Activated CD4-positive, alpha-beta T cell treated with anti-CD3 and anti-CD28 coated beads, Interleukin-2, amount 50 U/mL, for 24 hours (primary cell): ENCODE measurements at regions not wholly inside any gene's neighbourhood (a gene's known extent, or its start where the extent isn't known, plus 50 kb on each side); places are given as distances from the start of the nearest gene placed in this dataset.
"Not testable (repeated sequence)": the region's sequence is repeated elsewhere in the genome, so short reads cannot be mapped to it uniquely, and the experiment has no call there.

Experiments
- DNase-seq, 2 donors: peaks; one replicate each; pipeline ENCODE4 v3.0.0-alpha.2; 2020; ENCODE audit warnings: low read depth in 1 of 2, low spot score in 1 of 2

DNA sequence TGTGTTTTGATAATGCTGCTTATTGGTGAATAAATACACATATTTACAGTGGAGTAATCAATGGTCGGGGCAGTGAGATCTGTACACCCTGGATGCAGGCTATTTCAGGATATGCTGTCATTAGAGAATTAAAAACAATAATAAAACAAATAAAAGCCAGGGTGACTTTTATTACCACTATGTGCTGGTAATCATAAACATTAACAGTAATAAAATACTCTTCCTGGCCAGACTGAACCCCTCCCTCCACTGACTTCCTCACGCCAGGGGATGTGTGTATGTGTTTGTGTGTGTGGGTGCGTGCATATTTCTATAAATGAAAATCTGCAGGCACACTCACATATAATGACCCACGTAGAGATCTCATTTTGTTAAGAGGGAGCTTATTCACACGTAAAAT, 98.0 kb upstream of the MAP9 start:
- DNase-seq: no peak

DNA sequence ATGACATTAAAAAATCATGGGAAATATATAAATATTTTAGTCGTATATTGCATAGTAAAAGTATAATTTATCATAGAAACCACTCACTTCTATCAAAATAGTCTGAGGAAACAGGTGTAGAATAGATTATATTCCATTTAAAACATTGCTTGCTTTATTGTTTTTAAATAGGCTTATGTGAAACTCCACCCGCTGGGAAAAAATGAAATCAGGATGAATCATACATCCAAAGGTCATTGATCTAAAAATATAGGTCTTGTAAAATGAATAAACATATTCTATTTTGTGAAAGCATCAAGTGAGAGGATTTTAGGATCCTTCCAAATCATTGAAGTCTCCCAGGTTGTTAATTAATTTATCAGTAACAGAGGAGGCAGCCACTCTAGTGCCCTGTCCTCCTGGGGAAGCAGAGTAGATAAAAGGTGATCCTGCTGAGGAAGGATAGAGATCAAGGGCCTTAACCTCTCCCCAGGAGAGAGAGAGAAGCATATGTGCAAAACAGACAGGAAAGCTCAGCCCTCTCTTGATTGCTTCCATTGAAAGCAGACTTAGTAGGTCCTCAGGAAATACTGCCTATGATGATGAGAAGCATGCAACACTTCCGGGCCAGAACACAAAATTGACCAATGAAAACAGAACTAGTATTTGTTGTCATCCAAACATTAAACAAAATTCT, 96.8 kb upstream of the MAP9 start:
- no peak for DNase-seq

- no peak for DNase-seq
These were observed 91.5 kb upstream of the MAP9 start for GRCh38 chr4:155468282-155468681.

GRCh38 chr4:155450676-155451075, 73.9 kb upstream of the MAP9 start:
- no peak for DNase-seq

GRCh38 chr4:155445306-155445705, 68.5 kb upstream of the MAP9 start:
- DNase-seq: no peak

DNA sequence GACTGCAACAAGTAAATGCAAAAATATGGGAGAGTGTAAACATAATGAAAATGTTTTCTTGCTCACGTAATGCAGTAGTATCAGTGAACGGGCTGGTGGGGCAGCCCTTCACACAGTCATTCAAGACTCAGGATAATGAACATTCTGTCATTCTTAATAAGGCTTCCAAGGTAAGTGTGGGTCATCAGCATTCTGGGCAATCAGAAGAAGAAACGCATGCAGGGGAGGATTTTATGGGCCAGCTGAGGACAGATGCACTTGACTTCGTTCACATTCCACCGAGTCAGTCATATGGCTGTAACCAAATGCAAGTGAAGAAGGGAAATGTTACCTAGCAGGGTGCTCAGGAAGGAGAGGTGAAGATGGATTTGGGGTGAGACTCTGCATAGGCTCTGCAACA, 68.0 kb upstream of the MAP9 start:
- no peak for DNase-seq

- peak; percentile 5 to 35 for DNase-seq
These were observed 65.7 kb upstream of the MAP9 start for GRCh38 chr4:155442267-155443105.

DNA sequence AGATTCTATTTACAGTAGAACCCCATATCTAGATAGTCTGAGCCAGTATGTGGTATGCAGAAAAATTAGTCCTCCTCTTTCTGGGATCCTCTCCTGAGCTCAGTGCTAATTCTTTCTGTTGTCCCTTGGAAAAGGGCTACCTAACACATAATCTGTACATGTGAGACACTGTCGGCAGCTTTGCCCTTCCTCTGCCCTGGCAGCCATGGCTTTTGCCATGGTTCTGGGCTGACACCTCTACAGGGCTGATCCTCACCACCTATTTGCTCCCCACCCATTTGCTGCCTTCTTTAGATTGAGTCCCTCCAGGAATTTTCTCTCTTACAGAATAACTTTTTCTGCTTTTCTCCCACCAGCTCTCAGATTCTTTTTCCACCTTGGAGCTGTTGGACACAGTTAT, 64.7 kb upstream of the MAP9 start:
- DNase-seq: no peak

GRCh38 chr4:155439760-155440159, 63.0 kb upstream of the MAP9 start:
- not testable (repeated sequence) for DNase-seq

- DNase-seq: no peak
These were observed 58.1 kb upstream of the MAP9 start for GRCh38 chr4:155434904-155435303.

DNA sequence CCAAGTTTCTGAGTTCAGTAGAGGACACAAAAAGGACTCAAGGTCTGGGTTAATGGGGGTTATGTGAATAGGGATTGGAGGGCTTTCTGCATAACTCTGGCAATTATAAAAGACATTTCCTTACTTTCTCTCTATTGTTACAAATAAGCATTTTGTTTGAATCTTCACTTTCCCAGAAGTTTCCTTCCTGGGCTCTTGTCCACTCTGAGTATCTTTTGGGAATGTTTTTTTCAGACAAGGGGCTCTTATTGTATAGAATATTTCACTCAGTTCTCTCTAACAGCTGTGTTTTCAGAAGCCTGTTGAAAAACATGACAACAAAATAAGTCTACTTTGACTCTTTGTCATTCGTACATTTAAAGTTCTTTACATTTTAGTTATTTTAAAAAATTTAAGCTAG, 57.6 kb upstream of the MAP9 start:
- no peak for DNase-seq

DNA sequence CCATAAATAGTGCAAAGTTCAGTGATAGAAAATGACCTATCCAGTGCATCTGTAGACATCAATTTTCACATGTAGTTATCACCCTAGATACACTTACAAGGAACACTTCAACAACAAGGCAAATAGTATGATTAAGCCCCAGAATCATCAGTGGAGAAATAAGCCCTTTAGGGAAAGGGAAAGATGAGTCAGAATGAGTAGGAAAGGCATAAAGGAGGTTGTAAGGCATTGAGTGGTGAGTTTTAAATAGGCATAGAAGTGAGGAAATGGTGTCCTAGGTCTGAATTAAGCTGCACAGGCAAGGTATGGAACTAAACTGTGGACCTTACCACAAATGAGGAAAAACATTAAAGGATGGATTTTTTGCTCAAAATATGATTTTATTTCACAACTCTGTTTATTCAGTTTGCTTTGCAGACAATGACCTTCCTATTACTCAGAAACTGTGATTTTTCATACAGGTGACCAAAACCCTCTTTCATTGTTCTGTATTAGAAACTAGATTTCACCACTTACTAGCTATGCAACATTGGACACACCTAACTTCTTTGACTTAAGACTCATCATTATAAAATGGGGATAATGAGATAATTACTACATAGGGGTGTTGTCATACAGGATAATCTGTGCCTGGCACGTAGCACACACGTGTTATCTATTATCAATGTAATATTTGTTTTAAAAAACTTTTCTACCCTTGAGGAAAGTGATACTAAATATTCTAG, 57.0 kb upstream of the MAP9 start:
- DNase-seq: no peak

DNA sequence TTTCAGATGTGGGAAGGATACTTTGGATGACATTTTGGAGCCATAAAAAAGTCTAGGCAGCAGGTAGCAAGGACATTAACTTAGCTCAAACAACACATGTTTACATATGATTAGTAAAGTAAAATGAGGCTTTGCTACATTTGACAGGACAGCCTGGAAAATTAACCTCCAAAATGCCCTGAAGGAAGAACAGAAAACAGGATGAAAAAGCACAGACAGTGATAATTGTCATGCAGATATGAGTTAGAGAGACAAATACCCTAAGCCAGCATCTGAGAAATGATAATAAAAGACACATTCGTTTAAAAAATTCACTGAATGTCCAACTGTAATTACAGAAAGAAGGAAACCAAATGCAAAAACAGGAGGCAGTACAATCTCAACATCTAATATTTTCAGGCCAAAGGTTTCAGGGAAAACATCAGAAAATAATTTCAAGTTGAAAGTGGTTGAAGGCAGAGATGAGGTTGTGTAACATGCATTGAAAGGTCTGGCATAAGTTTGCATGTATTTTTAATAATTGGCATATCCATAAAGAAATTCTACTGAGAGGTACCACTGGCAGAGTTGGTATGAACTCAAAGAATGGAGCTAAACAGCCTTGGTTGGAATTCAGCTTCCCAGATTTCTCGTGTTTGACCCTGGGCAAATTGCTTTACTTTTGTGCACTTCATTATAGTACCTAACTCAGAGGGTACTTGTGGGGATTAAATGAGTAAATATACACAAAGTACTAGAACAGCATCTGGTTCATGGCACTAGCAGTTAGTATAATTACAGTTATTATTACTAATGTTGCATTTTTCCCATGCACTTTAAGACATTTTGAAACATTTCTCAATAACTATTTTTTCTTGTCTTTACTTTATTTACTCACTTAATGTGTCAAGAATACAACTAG, 54.4 kb upstream of the MAP9 start:
- no peak for DNase-seq

GRCh38 chr4:155428128-155428527, 51.4 kb upstream of the MAP9 start:
- DNase-seq: no peak

DNA sequence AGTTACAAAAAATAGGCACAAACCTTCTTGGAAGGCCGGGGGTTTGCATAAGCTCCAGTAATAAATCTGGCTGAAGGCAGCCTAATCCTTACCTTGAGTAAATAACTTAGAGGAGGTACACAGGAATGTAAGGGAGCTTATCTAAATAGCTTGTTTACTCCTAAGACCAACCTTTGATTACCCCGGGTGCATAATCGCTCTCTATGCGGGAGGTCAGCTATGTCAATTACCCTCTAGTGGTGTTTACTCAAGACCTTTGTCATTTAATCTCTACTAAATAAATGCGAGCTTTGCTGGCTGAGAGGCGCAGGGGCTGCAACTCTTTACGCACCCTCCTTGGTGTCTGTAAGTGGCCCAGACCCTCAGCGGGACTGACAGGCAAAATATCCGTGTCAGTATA, 50.2 kb upstream of the MAP9 start:
- no peak for DNase-seq
